ENCODE measurements at regions not wholly inside any gene's neighbourhood (a gene's known extent, or its start where the extent isn't known, plus 50 kb on each side); places are given as distances from the start of the nearest gene placed in this dataset.

DNA sequence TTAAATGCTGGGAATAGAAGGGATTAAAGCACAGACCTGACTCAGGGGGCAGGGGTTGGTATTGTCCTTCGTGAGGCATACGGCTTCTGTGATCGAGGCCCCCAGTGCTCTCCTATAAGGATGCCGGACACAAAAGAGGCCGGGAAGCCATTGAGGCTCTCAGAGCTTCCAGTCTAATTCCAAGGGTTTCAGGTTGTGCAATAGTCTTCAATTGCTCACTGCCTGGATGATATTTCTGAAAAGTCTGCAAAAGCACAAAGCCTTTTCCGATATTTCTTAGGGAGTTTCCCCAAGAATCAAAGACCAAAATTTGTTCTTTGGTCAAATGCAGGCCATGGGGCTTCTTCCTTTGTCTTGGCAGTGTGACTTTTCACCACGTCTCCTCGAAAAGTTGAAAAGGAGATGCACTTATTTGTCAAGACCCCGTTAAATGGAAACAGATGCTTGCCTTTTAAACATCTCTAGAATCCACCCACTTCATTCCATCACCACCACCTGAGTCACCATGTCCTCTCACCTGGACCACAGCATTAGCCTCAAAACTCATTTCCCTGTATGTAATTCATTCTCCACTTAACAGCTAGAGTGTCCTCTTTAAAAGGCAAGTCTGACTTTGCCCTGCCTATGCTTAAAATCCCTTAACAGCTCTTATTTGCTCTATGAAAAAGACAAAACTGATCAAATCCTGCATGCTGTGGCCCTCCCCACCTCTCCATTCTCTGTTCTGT is 134.8 kb upstream of the NAMPT start:
- DNase-seq: no peak

DNA sequence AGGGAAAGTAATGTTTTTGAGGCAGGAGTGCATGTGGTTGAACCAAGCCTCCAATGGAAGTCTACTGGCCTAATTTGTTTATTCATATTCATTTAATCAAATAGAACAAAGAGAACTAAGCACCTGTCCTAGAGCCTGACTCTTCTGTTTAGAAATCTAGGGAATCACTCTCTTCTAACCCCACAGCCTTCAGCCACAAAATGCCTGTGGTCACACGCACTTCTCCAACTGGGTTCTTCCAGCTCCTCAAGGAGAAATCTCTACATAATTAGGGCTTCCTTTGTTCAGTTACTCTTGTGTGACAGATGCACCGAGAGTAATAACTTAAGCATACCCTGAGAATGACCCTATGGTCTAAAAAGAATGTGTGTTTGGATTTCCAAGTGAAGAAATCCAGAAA is 133.7 kb upstream of the NAMPT start:
- DNase-seq: no peak

DNA sequence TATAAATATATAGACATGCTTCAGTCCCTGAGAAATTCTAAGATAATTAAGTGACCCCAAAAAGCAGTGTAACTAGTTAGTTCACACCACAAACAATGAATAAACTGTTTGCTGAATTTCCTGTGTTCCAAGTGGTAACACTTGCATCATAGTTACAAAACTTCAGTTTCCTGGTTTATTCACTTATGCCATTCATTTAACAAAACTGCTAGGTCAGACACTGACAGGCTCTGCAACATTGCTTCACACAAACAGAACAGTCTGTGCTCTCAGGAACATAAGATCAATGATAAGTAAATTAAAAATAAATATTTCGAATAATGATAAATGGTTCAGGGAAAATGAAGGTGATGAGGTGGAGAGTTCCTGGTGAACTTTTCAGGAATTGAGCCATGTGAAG is 133.3 kb upstream of the NAMPT start:
- DNase-seq: no peak

DNA sequence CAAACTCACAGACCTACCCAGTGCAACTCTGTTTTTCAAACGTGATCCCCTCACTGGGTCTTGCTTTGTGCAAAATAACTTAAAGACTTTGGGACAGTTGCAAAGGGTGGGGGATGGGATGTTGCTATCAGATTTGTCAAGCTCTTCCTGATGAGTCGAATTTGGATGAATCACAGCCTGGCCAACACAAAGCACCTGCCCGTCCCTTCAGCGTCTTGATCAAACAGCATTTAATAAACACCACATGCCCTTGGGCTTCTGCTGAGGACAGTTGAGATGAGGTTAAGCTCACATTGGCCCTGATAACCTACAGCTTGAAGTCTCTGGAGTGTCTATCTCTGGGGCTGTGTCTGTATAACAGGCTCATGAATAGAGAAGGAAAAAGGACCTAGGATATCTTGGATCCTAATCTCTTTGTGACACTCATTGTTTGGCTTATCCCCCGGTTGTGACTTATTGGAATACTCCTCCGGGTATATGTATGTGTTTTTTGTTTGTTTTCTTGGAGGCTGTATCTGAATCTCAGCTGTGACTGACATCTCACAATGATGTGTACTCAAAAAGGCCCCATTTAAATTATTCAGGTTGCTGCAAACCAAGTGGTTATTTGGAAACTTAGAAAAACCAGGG is 132.6 kb upstream of the NAMPT start:
- DNase-seq: no peak

DNA sequence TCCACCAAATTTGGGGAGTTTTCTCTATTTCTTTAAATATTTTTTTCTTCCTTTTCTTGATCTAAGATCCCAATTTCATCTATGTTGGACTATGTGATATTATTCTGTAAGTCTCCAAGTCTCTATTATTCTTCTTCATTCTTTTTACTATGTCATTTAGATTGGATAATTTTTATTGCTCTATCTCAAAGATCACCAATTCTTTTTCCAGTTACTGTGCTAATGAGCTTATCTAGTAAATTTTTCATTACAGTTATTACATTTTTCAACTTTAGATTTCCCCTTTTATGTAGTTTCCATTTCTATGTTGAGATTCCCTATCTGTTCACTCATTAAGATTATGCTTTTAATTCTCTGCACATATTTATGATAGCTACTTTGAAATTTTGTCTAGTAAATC is 131.6 kb upstream of the NAMPT start:
- DNase-seq: no peak

DNA sequence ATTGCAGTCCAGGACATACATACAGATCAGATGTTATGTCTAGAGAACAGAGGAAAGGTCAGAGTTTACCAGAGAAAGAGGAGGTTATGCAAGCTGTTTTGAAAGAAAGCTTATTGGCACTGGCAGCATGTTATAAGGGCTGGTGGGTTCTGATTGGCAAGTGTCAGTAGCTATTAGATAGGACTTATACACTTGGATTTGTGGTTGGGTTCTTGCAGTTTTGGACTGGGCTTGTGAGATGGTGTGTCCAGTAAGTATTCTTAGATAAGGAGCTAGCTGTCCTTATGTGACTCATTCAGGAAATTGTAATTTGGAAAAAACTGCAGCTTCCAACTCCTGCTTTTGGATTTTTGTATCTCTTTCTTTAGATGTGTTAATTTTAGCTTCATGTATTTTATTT is 130.7 kb upstream of the NAMPT start:
- no peak for DNase-seq

DNA sequence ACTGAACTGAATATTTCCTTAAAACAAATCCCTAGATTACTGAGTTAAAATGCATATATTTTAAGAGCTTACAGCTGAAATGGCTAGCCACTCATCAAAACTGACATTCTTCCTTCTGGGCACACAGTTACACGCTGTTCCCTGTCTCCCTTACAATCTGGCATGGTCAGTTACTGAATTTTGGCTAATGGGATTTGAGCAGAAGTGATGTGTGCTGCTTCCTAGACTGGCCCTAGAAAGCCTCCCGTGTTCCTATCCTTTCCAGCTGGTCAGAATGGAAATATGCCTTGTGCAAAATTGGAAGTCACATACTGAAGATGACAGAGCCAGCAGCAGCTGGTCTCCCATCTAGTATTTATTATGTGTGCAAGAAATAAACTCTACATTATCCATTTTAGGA is 128.7 kb upstream of the NAMPT start:
- DNase-seq: no peak

DNA sequence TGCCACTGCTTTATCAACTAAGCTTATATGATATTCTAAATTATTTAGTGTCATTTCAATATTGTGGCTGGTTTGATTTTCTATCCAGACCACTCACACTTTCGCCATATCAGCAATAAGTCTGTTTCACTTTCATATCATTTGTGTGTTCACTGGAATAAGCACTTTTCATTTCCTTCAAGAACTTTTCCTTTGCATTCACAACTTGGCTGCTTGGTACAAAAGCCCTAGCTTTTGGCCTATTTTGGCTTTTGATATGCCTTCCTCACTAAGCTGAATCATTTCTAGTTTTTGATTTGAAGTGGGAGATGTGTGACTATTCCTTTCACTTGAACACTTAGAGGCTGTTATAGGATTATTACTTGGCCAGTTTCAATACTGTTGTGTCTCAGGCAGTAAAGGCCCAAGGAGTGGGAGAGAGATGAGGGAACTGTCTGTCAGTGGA is 120.9 kb upstream of the NAMPT start:
- DNase-seq: no peak

DNA sequence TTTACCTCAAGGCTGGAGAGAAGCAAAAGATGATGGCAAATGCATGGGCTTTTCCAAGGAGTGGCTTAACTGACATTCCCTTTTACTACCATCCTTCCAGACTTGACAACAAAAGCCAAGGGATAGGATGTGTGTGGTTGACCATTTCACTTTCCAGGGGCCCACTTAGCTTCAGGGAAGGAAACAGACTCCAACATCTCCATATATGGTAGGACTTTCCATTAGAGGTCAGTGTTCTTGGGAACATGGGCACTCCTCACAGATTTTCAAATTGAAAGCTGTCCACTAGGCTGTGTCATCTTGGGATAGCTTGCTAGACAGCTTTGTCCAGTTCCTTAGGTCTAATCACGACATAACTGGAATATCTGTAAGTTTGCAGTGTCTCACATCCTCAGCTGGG is 118.1 kb upstream of the NAMPT start:
- no peak for DNase-seq

DNA sequence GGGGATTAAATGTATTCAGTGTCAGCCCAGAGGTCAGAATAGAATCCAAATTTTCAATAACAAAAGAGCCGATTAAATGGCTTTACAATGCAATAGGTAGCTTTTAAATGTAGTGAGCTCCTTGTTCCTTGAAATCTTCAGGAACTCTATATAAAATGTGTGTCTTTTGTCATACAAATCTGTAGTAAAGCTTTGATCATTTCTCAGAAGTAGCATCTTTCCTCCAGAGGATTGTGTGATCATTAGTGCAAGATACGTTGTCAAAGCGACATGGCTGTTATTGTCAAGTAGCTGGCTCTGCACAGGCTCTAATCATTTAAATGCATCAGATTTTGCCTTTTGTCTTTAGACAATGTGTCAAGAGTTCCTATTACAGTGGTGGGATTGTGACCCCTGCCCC is 116.1 kb upstream of the NAMPT start:
- DNase-seq: no peak

DNA sequence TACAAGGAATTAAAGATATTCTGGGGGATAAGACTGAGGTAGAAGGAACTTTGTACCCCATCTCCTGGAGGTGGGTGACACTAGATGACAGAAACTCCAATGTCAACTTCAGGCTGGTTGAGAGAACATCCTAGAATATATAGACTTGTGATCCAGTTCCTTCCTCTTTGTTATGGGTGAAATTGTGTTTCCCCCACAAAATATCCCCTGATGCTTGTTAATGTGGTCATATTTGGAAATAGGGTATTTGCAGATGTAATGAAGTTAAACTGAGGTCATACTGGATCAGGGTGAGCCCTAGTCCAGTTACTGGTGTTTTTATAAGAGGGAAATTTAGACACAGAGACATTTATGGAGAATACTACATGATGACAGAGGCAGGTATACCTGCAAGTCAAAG is 114.0 kb upstream of the NAMPT start:
- no peak for DNase-seq

DNA sequence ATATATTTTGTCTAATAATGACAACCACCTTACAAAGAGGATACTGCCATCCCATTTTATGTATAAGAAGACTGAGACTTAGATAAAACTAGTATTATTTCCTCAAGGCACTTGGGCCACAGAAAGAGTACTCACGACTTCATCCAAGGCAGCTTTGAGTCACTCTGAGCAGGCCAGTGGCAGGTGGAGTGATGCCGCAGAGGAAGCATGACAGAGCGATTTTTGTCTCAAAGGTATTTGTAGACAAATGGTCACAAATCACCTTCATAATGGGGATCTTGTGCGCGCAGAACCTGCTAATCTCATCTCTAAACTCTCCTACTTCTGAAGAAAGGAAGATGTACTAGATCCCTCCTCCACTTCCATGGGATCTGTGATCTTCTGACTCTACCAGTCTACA is 113.2 kb upstream of the NAMPT start:
- no peak for DNase-seq

DNA sequence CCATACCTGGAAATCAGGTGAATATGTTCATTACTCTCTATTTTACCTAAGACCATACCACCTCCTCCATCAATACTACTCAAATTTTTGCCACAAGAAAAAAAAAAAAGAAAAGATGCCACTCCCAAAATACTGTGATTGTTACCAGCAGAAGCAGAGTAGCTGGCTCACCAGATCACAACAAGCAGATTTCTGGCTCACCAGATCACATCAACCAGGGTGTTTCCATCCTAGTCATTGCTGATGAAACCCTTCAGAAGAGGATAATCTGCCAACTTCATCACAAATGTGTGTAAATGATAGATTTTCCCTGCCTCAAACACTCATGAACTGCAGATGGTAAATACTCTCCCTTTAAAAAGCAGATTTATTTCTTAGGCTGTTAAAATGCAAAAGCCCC is 109.7 kb upstream of the NAMPT start:
- no peak for DNase-seq

DNA sequence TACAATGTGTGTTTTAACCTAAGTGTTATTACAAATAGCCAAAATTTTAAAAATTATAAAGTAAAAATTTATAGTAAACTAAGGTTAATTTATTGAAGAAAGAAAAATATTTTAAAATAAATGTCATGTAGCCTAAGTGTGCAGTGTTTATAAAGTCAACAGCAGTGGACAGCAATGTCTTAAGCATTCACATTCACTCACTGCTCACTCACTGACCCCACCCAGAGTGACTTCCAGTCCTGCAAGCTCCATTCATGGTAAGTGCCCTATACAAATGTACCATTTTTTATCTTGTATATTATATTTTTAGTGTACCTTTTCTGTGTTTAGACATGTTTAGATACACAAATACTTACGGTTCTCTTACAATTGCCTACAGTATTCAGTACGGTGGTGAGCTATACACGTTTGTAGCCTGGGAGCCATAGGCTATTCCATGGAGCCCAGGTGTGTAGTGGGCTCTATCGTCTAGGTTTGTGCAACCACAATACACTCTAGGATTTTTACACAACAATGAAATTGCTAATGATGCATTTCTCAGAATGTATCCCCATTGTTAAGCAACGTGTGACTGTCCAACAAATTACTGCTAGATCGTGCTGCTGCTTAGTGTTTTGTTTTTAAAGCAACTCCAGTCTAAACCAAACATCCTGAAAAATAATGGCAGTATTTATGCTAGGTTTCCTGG is 108.9 kb upstream of the NAMPT start:
- no peak for DNase-seq

DNA sequence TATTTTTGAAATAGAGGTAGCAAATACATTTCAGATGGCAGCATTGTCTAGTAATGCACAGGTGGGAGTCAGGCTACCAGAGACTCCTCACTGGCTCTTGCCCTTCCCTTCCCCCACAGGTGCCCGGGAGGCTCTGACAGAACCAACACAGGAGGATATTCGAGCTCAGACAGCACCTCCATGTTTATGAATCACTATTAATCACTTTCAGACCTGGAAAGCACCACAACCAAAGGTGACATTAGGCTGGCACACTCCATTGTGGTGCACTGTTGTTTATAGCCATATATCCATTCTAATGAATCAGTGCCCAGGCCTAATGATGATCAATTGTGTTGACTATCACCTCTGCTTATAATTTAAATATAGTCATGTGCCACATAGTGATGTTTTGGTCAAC is 107.8 kb upstream of the NAMPT start:
- DNase-seq: no peak

DNA sequence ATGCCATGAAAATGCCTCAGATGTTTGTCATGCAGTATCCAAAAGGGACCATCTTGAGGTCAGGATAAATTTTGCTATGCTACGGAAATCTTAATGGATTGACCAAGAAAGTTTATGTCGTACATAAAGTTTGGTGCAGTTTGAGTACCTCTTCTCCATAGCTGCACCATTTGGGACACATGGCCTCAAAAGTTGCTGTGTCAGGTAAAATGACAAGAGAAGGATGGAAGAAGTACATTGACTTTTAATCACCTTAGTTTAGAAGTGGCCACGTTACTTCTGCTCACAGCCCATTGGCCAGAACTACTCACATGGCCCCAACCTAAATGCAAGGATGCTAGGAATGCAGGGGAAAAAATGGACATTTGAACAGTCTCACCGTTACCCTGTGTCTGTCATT is 107.4 kb upstream of the NAMPT start:
- DNase-seq: no peak

DNA sequence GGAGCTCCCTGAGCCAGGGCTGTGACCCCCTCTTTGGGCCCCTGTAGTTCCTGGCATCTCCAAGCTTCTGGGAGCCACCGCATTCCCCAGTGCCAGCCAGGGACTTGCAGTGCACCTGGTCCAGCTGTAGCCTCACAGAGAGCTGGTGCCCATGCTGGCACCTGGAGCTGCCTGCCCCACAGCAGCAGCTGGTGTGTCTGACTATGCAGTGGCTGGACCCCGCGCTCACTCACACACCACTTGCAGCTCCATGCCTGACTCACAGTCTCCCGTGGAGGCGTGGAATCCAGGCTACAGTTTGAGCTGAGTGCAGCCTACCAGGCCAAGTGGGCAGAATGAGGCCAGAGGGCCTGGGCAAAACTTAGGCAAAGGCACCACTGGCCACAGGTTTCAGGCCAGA is 102.2 kb upstream of the NAMPT start:
- DNase-seq: no peak

DNA sequence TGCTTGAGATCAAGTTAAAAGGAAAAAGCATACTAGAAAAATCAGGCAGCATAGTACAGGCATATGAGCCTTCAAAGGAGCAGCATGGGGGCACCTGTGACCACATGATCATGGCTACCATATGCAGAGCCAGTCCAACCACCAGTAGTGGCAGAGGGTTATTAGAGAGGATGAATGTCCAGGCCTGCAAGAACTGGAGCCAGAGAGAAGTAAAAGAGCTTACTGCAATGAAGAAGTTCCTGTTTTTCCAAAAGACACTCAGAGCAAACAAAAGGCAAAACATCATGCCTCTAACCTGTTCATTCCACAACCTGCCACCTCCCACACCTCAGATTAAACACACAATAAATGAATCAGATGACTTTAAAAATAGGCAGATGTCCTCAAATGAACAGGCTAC is 99.6 kb upstream of the NAMPT start:
- DNase-seq: no peak

DNA sequence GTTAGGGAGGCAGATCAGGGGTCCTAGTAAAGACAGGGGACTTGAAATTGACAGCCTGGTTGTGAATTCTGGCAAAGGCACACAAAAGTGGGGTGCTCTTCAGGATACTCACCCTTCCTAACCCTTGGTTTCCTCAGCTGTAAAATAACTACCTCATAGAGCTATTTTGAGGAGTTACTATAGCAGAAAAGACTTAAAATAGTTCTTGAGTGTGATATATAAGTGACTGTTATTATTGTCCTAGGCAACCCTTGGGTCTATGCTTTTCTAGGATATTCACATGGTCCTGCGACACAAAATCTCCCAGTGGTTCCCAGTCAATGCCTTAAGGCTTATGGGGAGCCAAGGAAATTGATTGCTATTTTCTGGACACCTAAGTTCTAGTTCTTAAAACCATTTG is 98.1 kb upstream of the NAMPT start:
- DNase-seq: no peak

DNA sequence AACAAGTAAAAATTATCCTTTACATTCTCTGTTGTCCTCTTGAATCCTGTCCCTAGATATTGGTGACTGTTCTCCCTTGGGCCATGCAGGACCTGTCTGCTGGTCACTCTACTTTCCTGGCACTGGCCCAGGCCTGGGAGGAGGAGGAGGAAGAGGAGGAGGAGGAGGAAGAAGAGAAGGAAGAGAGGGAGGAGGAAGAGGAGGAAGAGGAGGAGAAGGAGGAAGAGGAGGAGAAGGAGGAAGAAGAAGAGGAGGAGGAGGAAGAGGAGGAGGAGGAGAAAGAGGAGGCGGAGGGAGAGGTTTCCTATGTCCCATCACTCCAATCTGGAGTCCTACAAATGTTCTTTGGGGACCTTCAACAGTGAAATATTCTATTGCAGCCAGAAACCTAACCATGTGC is 97.3 kb upstream of the NAMPT start:
- DNase-seq: no peak

DNA sequence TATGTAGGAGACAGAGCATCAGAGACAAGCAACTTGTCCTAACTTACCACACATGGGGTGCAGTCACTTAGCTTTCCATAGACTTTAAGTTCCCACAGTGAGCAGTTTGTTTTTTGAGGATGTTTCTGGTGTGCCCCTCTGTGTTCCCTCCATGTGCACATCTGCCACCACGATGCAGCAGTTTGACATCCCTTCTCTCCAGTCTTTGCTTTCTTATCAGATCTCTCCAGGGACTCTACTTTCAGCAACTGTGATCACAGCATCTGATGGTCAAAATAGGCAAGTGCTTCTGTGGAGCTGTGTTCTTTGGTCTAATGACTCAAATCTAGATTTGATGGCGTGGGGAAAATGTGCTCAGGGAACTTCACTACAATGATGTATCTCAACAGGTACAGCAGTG is 96.5 kb upstream of the NAMPT start:
- DNase-seq: no peak

DNA sequence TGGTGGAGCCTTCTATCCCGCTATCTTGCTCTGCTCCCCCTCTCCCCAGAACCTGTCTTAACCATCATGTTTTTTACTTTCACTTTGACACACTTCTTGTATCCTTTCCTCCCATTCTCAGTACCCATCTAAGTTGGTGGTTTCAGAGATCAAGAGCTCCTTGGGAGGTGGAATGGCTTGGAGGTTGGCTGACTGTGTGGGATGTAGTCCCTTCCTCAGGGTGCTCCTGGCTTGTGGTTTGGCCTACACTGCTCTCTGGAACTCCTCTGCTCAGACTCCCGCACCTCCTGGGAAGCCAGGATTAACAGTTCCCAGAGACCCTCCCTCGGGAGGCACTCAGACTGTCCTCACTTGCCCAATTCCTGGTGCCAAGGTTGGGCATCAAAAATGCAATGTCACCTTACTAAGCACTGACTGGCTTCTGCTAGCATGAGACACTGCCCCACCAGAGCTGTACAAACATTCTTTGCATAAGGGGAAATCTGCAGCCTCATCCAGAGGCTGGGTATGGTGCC is 93.1 kb upstream of the NAMPT start:
- no peak for DNase-seq

DNA sequence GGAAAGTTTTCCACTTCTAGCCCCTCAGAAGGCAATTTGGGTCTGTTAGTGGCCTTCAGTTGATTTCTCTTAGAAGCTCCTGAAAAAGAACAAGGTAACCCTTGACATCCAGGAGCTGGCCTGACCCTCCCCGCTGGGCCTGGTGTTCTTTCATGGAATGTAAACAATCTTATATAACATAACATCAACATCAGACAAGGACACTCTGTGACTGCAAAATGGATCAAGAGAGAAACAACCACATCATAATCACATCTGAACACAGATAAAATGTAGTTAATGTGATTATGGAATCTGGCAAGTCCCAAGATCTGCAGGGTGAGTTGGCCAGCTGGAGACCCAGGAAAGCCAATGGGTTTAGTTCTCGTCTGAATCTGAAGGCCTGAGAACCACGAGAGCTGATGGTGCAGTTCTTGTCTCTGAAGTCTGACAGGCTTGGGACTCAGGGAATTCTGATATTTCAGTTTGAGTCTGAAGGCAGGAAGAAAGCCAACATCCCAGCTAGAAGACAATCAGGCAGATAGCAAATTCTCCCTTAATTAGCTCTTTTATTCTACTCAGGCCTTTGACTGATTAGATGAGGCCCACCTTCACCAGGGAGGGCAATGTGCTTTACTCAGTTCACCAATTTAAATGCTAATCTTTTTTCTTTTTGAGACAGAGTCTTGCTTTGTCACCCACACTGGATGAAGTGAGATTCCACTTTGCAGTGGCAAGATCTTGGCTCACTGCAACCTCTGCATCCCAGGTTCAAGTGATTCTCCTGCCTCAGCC is 91.4 kb upstream of the NAMPT start:
- no peak for DNase-seq

All from skin of body (tissue), 1 donor.